Gastroesophageal sphincter (tissue), 4 donors: ENCODE measurements at regions not wholly inside any gene's neighbourhood (a gene's known extent, or its start where the extent isn't known, plus 50 kb on each side); places are given as distances from the start of the nearest gene placed in this dataset.

Experiments used
- ATAC-seq: fragments of 150-250 bp; one replicate; pipeline ENCODE4 v1.9.1; 2016; ENCODE audit warnings: mild to moderate bottlenecking, moderate library complexity
- H3K27ac ChIP-seq, 4 donors: fragments of 200-600 bp; sonication (generic) in 3 of 4; 1 replicate in 3 of 4; 2 replicates in 1 of 4; pipeline ENCODE4 v1.5.1; 2016 to 2019
- H3K27me3 ChIP-seq: fragments of 200-600 bp; sonication (generic); one replicate; pipeline ENCODE4 v1.5.1; 2019
- H3K36me3 ChIP-seq, 2 donors: fragments of 200-600 bp; sonication (generic); one replicate each; pipeline ENCODE4 v1.5.1; 2019; ENCODE audit warnings: control low read depth in 1 of 2
- H3K4me1 ChIP-seq, 3 donors: fragments of 200-600 bp; sonication (generic); 1 replicate in 2 of 3; 2 replicates in 1 of 3; pipeline ENCODE4 v1.5.1; 2016 to 2019; ENCODE audit warnings: control low read depth in 2 of 3
- H3K4me3 ChIP-seq, 2 donors: fragments of 200-600 bp; sonication (generic); one replicate each; pipeline ENCODE4 v1.5.1; 2019; ENCODE audit warnings: mild to moderate bottlenecking in 1 of 2, moderate library complexity in 1 of 2
- H3K9me3 ChIP-seq, 3 donors: fragments of 200-600 bp; sonication (generic); one replicate each; pipeline ENCODE4 v1.5.1; 2017 to 2019; ENCODE audit warnings: control low read depth in 2 of 3
- CTCF ChIP-seq, 4 experiments: fragments of 200-600 bp in 2 of 4; fragments of 450-650 bp in 2 of 4; sonication (generic) in 1 of 4; IDR thresholded peaks; one replicate each; pipeline ENCODE4 v1.5.1; 2017 to 2019; ENCODE audit warnings: antibody characterized with exemption in 4 of 4, mild to moderate bottlenecking in 2 of 4, moderate library complexity in 2 of 4
- EP300 ChIP-seq: sonication (generic); formaldehyde crosslinking; IDR thresholded peaks from one replicate; pipeline ENCODE4 v1.6.1; 2017; ENCODE audit warnings: antibody characterized with exemption, mild to moderate bottlenecking
- POLR2A ChIP-seq, 2 donors: fragments of 450-650 bp; IDR thresholded peaks; one replicate each; pipeline ENCODE4 v1.6.1; 2017; ENCODE audit warnings: antibody characterized with exemption in 2 of 2, mild to moderate bottlenecking in 2 of 2, moderate library complexity in 1 of 2
- POLR2AphosphoS5 ChIP-seq: sonication (generic); formaldehyde crosslinking; IDR thresholded peaks from one replicate; pipeline ENCODE4 v1.6.1; 2017; ENCODE audit warnings: antibody characterized with exemption
- WGBS, 2 donors: methylation state at CpG; one replicate each; pipeline ENCODE4 v1.1.5; 2018; ENCODE audit warnings: low coverage in 1 of 2; 5-methylcytosine and 5-hydroxymethylcytosine counted together

GRCh38 chr12:33825986-33826602 lies 196.2 kb upstream of the ALG10 start:
- Histone ChIP-seq H3K4me3 (no peak overlapping the region), H3K4me1 (no peaks in the 10 kb centered on the region), H3K9me3 (no peaks in the 10 kb centered on the region), H3K27ac (no peak overlapping the region), H3K36me3 (no peaks in the 10 kb centered on the region), H3K27me3 (no peaks in the 10 kb centered on the region)
- WGBS, 2 donors, result 72 to 94% methylated on average over 2 of the region's 2 CpGs
- ATAC-seq, result no peak
- TF ChIP-seq POLR2A (IDR thresholded peaks at IDR 0.05), result no peak
- no peak for TF ChIP-seq POLR2AphosphoS5
- no peak for TF ChIP-seq EP300
- TF ChIP-seq CTCF (IDR thresholded peaks at IDR 0.05), result no peak

GRCh38 chr12:33828326-33828725 lies 194.0 kb upstream of the ALG10 start:
- H3K36me3 ChIP-seq, result no peaks in the 10 kb centered on the region
- H3K4me1 ChIP-seq, result no peaks in the 10 kb centered on the region
- H3K27me3 ChIP-seq, result no peaks in the 10 kb centered on the region
- H3K27ac ChIP-seq, result no peak overlapping the region
- no peak overlapping the region for H3K4me3 ChIP-seq
- WGBS, 2 donors, result 27 to 63% methylated on average over 1 of the region's 1 CpG
- H3K9me3 ChIP-seq, result no peaks in the 10 kb centered on the region
- no peak for ATAC-seq
- TF ChIP-seq POLR2A (IDR thresholded peaks at IDR 0.05) (no peak), CTCF (IDR thresholded peaks at IDR 0.05) (no peak), EP300 (no peak), POLR2AphosphoS5 (no peak)

GRCh38 chr12:33830070-33830469 lies 192.2 kb upstream of the ALG10 start:
- Histone ChIP-seq H3K9me3 (no peaks in the 10 kb centered on the region), H3K36me3 (no peaks in the 10 kb centered on the region), H3K4me3 (no peak overlapping the region), H3K27me3 (no peaks in the 10 kb centered on the region), H3K4me1 (no peaks in the 10 kb centered on the region), H3K27ac (no peak overlapping the region)
- 85 to 100% methylated on average over 2 of the region's 2 CpGs for WGBS, 2 donors
- no peak for TF ChIP-seq POLR2AphosphoS5
- TF ChIP-seq POLR2A (IDR thresholded peaks at IDR 0.05), result no peak
- TF ChIP-seq CTCF (IDR thresholded peaks at IDR 0.05), result no peak
- TF ChIP-seq EP300, result no peak
- no peak for ATAC-seq

- ATAC-seq, result no peak
- TF ChIP-seq POLR2A (IDR thresholded peaks at IDR 0.05) (no peak), POLR2AphosphoS5 (no peak), CTCF (IDR thresholded peaks at IDR 0.05) (no peak), EP300 (no peak)
- H3K27ac ChIP-seq, result no peak overlapping the region
- 74 to 88% methylated on average over 3 of the region's 3 CpGs for WGBS, 2 donors
- no peak overlapping the region for H3K4me3 ChIP-seq
- H3K27me3 ChIP-seq, result no peaks in the 10 kb centered on the region
- no peaks in the 10 kb centered on the region for H3K36me3 ChIP-seq
- H3K4me1 ChIP-seq, result no peaks in the 10 kb centered on the region
- no peaks in the 10 kb centered on the region for H3K9me3 ChIP-seq
Observed at GRCh38 chr12:33832900-33833299, 189.4 kb upstream of the ALG10 start.

- H3K27ac ChIP-seq, result no peak overlapping the region
- H3K9me3 ChIP-seq, result no peaks in the 10 kb centered on the region
- no peaks in the 10 kb centered on the region for H3K36me3 ChIP-seq
- TF ChIP-seq POLR2AphosphoS5 (no peak), EP300 (no peak), CTCF (IDR thresholded peaks at IDR 0.05) (no peak), POLR2A (IDR thresholded peaks at IDR 0.05) (no peak)
- 80 to 100% methylated on average over 1 of the region's 1 CpG for WGBS, 2 donors
- no peak for ATAC-seq
- H3K4me1 ChIP-seq, result no peaks in the 10 kb centered on the region
- H3K27me3 ChIP-seq, result no peaks in the 10 kb centered on the region
- no peak overlapping the region for H3K4me3 ChIP-seq
Observed at GRCh38 chr12:33834672-33835071, 187.6 kb upstream of the ALG10 start.
